H1 (cell line): ENCODE measurements at regions not wholly inside any gene's neighbourhood (a gene's known extent, or its start where the extent isn't known, plus 50 kb on each side); places are given as distances from the start of the nearest gene placed in this dataset.

ENCODE experiments used
- CTCF ChIA-PET: fragments of 300-600 bp; sonication (Branson Sonifier 250); formaldehyde crosslinking; loops from one replicate; lab custom pipeline; 2021; ENCODE audit not compliant: partially characterized antibody; lab: Charles Lee
- POLR2A ChIA-PET: fragments of 300-600 bp; sonication (Branson Sonifier 250); formaldehyde crosslinking; loops from one replicate; lab custom pipeline; 2021; ENCODE audit warnings: inconsistent platforms; ENCODE audit not compliant: partially characterized antibody; lab: Charles Lee
- DNase-seq, 2 experiments: peaks; one replicate each; pipeline versions ENCODE4 v3.0.0 to v3.0.0-alpha.2; 2010 to 2022; ENCODE audit warnings: low spot score in 2 of 2, low read depth in 1 of 2, mixed read lengths in 1 of 2
- FAIRE-seq: peaks from 2 replicates; lab custom pipeline; 2011; peaks lifted over from hg19 to GRCh38; lab: Jason Lieb, UNC
- H2AFZ ChIP-seq: 2 replicates; pipeline ENCODE4 v1.8.1; 2012; ENCODE audit warnings: low read length, inconsistent platforms
- H2AK5ac ChIP-seq: 2 replicates; pipeline ENCODE4 v1.6.1; 2013; ENCODE audit warnings: low read depth, low read length
- H2BK120ac ChIP-seq: replicated peaks from 2 replicates; pipeline ENCODE3; 2013; ENCODE audit warnings: low read depth, low read length, inconsistent platforms
- H2BK12ac ChIP-seq: 2 replicates; pipeline ENCODE4 v1.6.1; 2013; ENCODE audit warnings: low read depth, low read length
- H2BK15ac ChIP-seq: 2 replicates; pipeline ENCODE4 v1.6.1; 2013; ENCODE audit warnings: low read length
- H2BK20ac ChIP-seq: 2 replicates; pipeline ENCODE4 v1.6.1; 2013; ENCODE audit warnings: low read length
- H2BK5ac ChIP-seq: 2 replicates; pipeline ENCODE4 v1.6.1; 2013; ENCODE audit warnings: low read depth, low read length
- H3K14ac ChIP-seq: 2 replicates; pipeline ENCODE4 v1.6.1; 2013; ENCODE audit warnings: inconsistent platforms; ENCODE audit not compliant: insufficient read length
- H3K18ac ChIP-seq: 2 replicates; pipeline ENCODE4 v1.6.1; 2013; ENCODE audit warnings: low read length; ENCODE audit errors: extremely low read depth
- H3K23ac ChIP-seq: 2 replicates; pipeline ENCODE4 v1.6.1; 2013; ENCODE audit warnings: inconsistent platforms; ENCODE audit not compliant: insufficient read length
- H3K23me2 ChIP-seq: 2 replicates; pipeline ENCODE4 v1.6.1; 2013; ENCODE audit warnings: low read depth, low read length
- H3K27ac ChIP-seq: 2 replicates; pipeline ENCODE4 v1.6.1; 2011; ENCODE audit warnings: low read depth, low read length, inconsistent platforms
- H3K27me3 ChIP-seq, 4 experiments: replicated peaks in 1 of 4; 1 replicate in 1 of 4; 2 replicates in 3 of 4; pipeline versions ENCODE4 v1.6.1 to v1.8.1; 2011 to 2013; ENCODE audit warnings: low read length in 3 of 4, mild to moderate bottlenecking in 3 of 4, inconsistent platforms in 2 of 4, mixed read lengths in 2 of 4, moderate library complexity in 1 of 4; ENCODE audit not compliant: control insufficient read depth in 3 of 4, insufficient read depth in 3 of 4; ENCODE audit errors: extremely low read depth in 1 of 4
- H3K36me3 ChIP-seq, 4 experiments: 2 replicates each; pipeline versions ENCODE4 v1.6.1 to v1.8.1; 2011 to 2013; ENCODE audit warnings: mild to moderate bottlenecking in 4 of 4, low read length in 3 of 4, moderate library complexity in 2 of 4, control low read depth in 1 of 4, inconsistent platforms in 1 of 4; ENCODE audit not compliant: insufficient read depth in 4 of 4, control insufficient read depth in 2 of 4
- H3K4ac ChIP-seq: replicated peaks from 2 replicates; pipeline ENCODE3; 2013; ENCODE audit warnings: low read length, low read depth, mixed read lengths, inconsistent platforms; ENCODE audit not compliant: insufficient read length
- H3K4me1 ChIP-seq, 4 experiments: replicated peaks in 1 of 4; 1 replicate in 1 of 4; 2 replicates in 3 of 4; pipeline versions ENCODE4 v1.6.1 to v1.8.1; 2011 to 2013; ENCODE audit warnings: low read length in 3 of 4, inconsistent platforms in 2 of 4, mixed read lengths in 1 of 4; ENCODE audit not compliant: insufficient read depth in 4 of 4, control insufficient read depth in 3 of 4
- H3K4me2 ChIP-seq, 2 experiments: 2 replicates each; pipeline versions ENCODE4 v1.6.1 to v1.8.1; 2011 to 2013; ENCODE audit warnings: low read depth in 2 of 2, low read length in 2 of 2, control low read depth in 1 of 2, inconsistent platforms in 1 of 2, mild to moderate bottlenecking in 1 of 2; ENCODE audit not compliant: insufficient read depth in 1 of 2
- H3K4me3 ChIP-seq, 4 experiments: fragments of 200-600, 300-600 bp in 1 of 4; sonication (generic), shearing (Covaris generic), sonication (Bioruptor Twin) in 1 of 4; 2 replicates each; pipeline versions ENCODE4 v1.5.1 to v1.8.1; 2011 to 2016; ENCODE audit warnings: low read length in 4 of 4, low read depth in 3 of 4, control low read depth in 2 of 4, inconsistent platforms in 2 of 4, mild to moderate bottlenecking in 2 of 4, mixed read lengths in 1 of 4, moderate library complexity in 1 of 4; ENCODE audit not compliant: insufficient read depth in 2 of 4; ENCODE audit errors: extremely low read depth in 1 of 4
- H3K56ac ChIP-seq: replicated peaks from 2 replicates; pipeline ENCODE3; 2013; ENCODE audit warnings: low read depth, mild to moderate bottlenecking, mixed read lengths, low read length, inconsistent platforms; ENCODE audit not compliant: insufficient read length
- H3K79me1 ChIP-seq: 2 replicates; pipeline ENCODE4 v1.6.1; 2013; ENCODE audit warnings: low read depth, low read length, control low read depth
- H3K79me2 ChIP-seq, 2 experiments: 2 replicates each; pipeline versions ENCODE4 v1.6.1 to v1.8.1; 2012 to 2013; ENCODE audit warnings: low read length in 2 of 2, mild to moderate bottlenecking in 2 of 2, inconsistent platforms in 1 of 2; ENCODE audit not compliant: insufficient read depth in 2 of 2, control insufficient read depth in 1 of 2
- H3K9ac ChIP-seq, 4 experiments: replicated peaks in 1 of 4; 1 replicate in 1 of 4; 2 replicates in 3 of 4; pipeline versions ENCODE4 v1.6.1 to v1.8.1; 2011 to 2013; ENCODE audit warnings: low read depth in 3 of 4, low read length in 3 of 4, control low read depth in 2 of 4, mild to moderate bottlenecking in 2 of 4, moderate library complexity in 2 of 4, inconsistent platforms in 1 of 4; ENCODE audit errors: extremely low read depth in 1 of 4
- H3K9me3 ChIP-seq, 2 experiments: 2 replicates each; pipeline versions ENCODE4 v1.6.1 to v1.8.1; 2012 to 2013; ENCODE audit warnings: mild to moderate bottlenecking in 2 of 2, moderate library complexity in 2 of 2, control low read depth in 1 of 2, inconsistent platforms in 1 of 2, low read depth in 1 of 2, low read length in 1 of 2, mixed read lengths in 1 of 2; ENCODE audit not compliant: insufficient read depth in 2 of 2
- H4K20me1 ChIP-seq, 2 experiments: replicated peaks in 1 of 2; 2 replicates each; pipeline versions ENCODE3 to v1.8.1; 2011 to 2013; ENCODE audit warnings: inconsistent platforms in 2 of 2, low read length in 2 of 2, mild to moderate bottlenecking in 1 of 2; ENCODE audit not compliant: insufficient read depth in 2 of 2, control insufficient read depth in 1 of 2
- H4K5ac ChIP-seq: 2 replicates; pipeline ENCODE4 v1.6.1; 2013; ENCODE audit warnings: low read length, low read depth, mixed read lengths, inconsistent platforms; ENCODE audit not compliant: insufficient read length
- H4K8ac ChIP-seq: 2 replicates; pipeline ENCODE4 v1.8.0; 2013; ENCODE audit warnings: mild to moderate bottlenecking, moderate library complexity, low read length, inconsistent platforms; ENCODE audit not compliant: insufficient read depth; ENCODE audit errors: extremely low read depth
- H4K91ac ChIP-seq: replicated peaks from 2 replicates; pipeline ENCODE3; 2013; ENCODE audit warnings: low read length, mixed read lengths, inconsistent platforms; ENCODE audit not compliant: insufficient read length
- CHD2 ChIP-seq: IDR thresholded peaks from 2 replicates; pipeline ENCODE4 v1.6.1; 2012; ENCODE audit warnings: low read length, improper control_type of control experiment
- GABPA ChIP-seq: IDR thresholded peaks from 2 replicates; pipeline ENCODE4 v1.6.1; 2011; ENCODE audit warnings: mild to moderate bottlenecking, low read length, moderate library complexity, borderline replicate concordance; ENCODE audit not compliant: insufficient read depth
- POLR2A ChIP-seq, 2 experiments: IDR thresholded peaks; 1 replicate in 1 of 2; 2 replicates in 1 of 2; pipeline ENCODE4 v1.6.1; 2011; ENCODE audit warnings: low read depth in 2 of 2, low read length in 2 of 2, mild to moderate bottlenecking in 2 of 2; ENCODE audit errors: control extremely low read depth in 1 of 2

DNA sequence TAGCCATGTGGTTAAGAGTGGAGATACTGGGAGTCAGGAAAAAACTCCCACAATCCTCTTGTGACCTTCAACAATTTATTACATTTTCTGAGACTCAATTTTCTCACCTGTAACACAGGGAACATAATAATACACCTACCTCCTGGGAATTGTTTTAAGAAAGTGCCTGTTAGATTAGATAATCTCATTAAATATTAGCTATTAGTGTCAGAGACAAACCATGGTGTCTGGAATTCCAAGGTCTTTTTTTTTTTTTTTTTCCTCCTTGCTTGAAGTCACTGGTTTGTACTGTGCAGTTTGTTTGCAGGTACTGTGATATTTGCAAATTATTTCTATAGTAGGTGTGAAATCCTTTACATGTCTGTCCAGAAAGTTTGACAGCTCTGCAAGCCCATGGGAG is 806.1 kb downstream of the DNAJB9 start:
- Histone ChIP-seq H3K23me2 (no peaks in the 10 kb centered on the region), H3K27ac (no peak overlapping the region), H4K5ac (no peak overlapping the region), H3K79me2 (no peaks in the 10 kb centered on the region), H3K4me3 (no peak overlapping the region), H2AFZ (no peak overlapping the region), H4K91ac (no peak overlapping the region), H3K56ac (no peak overlapping the region), H2AK5ac (no peak overlapping the region), H3K23ac (no peak overlapping the region), H3K9me3 (no peaks in the 10 kb centered on the region), H3K36me3 (no peaks in the 10 kb centered on the region), H3K9ac (no peak overlapping the region), H2BK120ac (no peak overlapping the region), H3K18ac (no peak overlapping the region), H4K8ac (no peak overlapping the region), H2BK5ac (no peak overlapping the region), H2BK12ac (no peak overlapping the region), H3K4ac (no peak overlapping the region), H3K4me2 (no peak overlapping the region), H2BK15ac (no peak overlapping the region), H4K20me1 (no peaks in the 10 kb centered on the region), H3K79me1 (no peaks in the 10 kb centered on the region), H3K14ac (no peak overlapping the region), H2BK20ac (no peak overlapping the region), H3K27me3 (no peaks in the 10 kb centered on the region), H3K4me1 (no peaks in the 10 kb centered on the region)
- ChIA-PET POLR2A (no interaction called here), CTCF (no interaction called here)
- DNase-seq = no peak
- no peak for FAIRE-seq
- TF ChIP-seq CHD2 (no peak), GABPA (no peak), POLR2A (IDR thresholded peaks at IDR 0.05; ENCODE audit: control extremely low read depth in 1 of 2, low read depth in 2 of 2, low read length in 2 of 2) (no peak)
- TF ChIP-seq, all 59 proteins: peak for 0
